Tibial nerve (tissue), 3 donors: ENCODE measurements at regions not wholly inside any gene's neighbourhood (a gene's known extent, or its start where the extent isn't known, plus 50 kb on each side); places are given as distances from the start of the nearest gene placed in this dataset.

Experiments
- POLR2A ChIP-seq, 2 donors: fragments of 450-650 bp; IDR thresholded peaks; one replicate each; pipeline ENCODE4 v1.6.1; 2017; ENCODE audit warnings: antibody characterized with exemption in 2 of 2, mild to moderate bottlenecking in 2 of 2, moderate library complexity in 2 of 2
- TF ChIP-seq, protein P1 (sequence below), 5 experiments: fragments of 200-600 bp in 3 of 5; fragments of 450-650 bp in 2 of 5; sonication (generic) in 3 of 5; IDR thresholded peaks; one replicate each; pipeline ENCODE4 v1.5.1; 2016 to 2019; ENCODE audit warnings: antibody characterized with exemption in 5 of 5, mild to moderate bottlenecking in 3 of 5, moderate library complexity in 2 of 5

GRCh38 chr18:1865869-1866268 lies 705.4 kb downstream of the METTL4 start:
- TF ChIP-seq, protein P1, sequence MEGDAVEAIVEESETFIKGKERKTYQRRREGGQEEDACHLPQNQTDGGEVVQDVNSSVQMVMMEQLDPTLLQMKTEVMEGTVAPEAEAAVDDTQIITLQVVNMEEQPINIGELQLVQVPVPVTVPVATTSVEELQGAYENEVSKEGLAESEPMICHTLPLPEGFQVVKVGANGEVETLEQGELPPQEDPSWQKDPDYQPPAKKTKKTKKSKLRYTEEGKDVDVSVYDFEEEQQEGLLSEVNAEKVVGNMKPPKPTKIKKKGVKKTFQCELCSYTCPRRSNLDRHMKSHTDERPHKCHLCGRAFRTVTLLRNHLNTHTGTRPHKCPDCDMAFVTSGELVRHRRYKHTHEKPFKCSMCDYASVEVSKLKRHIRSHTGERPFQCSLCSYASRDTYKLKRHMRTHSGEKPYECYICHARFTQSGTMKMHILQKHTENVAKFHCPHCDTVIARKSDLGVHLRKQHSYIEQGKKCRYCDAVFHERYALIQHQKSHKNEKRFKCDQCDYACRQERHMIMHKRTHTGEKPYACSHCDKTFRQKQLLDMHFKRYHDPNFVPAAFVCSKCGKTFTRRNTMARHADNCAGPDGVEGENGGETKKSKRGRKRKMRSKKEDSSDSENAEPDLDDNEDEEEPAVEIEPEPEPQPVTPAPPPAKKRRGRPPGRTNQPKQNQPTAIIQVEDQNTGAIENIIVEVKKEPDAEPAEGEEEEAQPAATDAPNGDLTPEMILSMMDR (IDR thresholded peaks at IDR 0.05) = no peak
- TF ChIP-seq POLR2A (IDR thresholded peaks at IDR 0.05) = no peak
